Type B pancreatic cell (in vitro differentiated cells): ENCODE measurements at regions not wholly inside any gene's neighbourhood (a gene's known extent, or its start where the extent isn't known, plus 50 kb on each side); places are given as distances from the start of the nearest gene placed in this dataset.

Experiments
- DNase-seq: peaks from one replicate; pipeline ENCODE4 v3.0.0; 2021; ENCODE audit warnings: mixed read lengths; ENCODE audit not compliant: unreplicated experiment; ENCODE audit errors: extremely low spot score
- H3K27ac Mint-ChIP-seq: 2 replicates; pipeline ENCODE4 v1.8.0; 2021; ENCODE audit warnings: mild to moderate bottlenecking, mixed read lengths
- H3K27me3 Mint-ChIP-seq: 2 replicates; pipeline ENCODE4 v1.8.0; 2021; ENCODE audit warnings: mixed read lengths
- H3K36me3 Mint-ChIP-seq: 2 replicates; pipeline ENCODE4 v1.8.0; 2021; ENCODE audit warnings: mixed read lengths
- H3K4me1 Mint-ChIP-seq: one replicate; pipeline ENCODE4 v1.8.0; 2021; ENCODE audit warnings: mixed read lengths; ENCODE audit not compliant: unreplicated experiment
- H3K4me3 Mint-ChIP-seq: 2 replicates; pipeline ENCODE4 v1.8.0; 2021; ENCODE audit warnings: mild to moderate bottlenecking, mixed read lengths
- H3K9me3 Mint-ChIP-seq: 2 replicates; pipeline ENCODE4 v1.8.0; 2021; ENCODE audit warnings: mixed read lengths
- TF ChIP-seq, protein P1 (sequence below): fragments of 200-600 bp; sonication (generic); conservative IDR thresholded peaks from 2 replicates; pipeline ENCODE4 v1.5.0; 2021; ENCODE audit warnings: antibody characterized with exemption, mild to moderate bottlenecking

DNA sequence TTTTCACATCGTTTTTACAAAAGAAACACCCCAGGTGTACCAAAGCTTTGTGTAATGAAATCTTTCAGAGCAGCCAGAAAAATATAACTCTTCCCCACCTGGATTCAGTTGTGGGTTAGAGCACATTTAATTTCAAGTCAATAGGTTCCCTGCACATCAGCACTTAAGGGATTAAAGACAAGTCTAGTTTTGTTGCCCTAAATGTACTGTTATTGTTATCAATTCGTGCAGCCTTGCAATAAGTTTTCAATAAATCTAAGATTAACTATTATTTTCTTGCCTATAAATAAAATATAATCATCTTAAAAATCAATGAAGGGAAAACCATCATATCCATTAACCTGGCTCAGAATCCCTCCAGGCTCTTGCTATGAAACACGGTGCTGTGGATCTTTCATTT is 172.5 kb upstream of the CDIN1 start:
- no peak for DNase-seq
- no peak overlapping the region for H3K4me3 Mint-ChIP-seq
- TF ChIP-seq, protein P1, sequence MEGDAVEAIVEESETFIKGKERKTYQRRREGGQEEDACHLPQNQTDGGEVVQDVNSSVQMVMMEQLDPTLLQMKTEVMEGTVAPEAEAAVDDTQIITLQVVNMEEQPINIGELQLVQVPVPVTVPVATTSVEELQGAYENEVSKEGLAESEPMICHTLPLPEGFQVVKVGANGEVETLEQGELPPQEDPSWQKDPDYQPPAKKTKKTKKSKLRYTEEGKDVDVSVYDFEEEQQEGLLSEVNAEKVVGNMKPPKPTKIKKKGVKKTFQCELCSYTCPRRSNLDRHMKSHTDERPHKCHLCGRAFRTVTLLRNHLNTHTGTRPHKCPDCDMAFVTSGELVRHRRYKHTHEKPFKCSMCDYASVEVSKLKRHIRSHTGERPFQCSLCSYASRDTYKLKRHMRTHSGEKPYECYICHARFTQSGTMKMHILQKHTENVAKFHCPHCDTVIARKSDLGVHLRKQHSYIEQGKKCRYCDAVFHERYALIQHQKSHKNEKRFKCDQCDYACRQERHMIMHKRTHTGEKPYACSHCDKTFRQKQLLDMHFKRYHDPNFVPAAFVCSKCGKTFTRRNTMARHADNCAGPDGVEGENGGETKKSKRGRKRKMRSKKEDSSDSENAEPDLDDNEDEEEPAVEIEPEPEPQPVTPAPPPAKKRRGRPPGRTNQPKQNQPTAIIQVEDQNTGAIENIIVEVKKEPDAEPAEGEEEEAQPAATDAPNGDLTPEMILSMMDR: no peak
- H3K27me3 Mint-ChIP-seq: no peaks in the 10 kb centered on the region
- peaks cover 14% of the 10 kb centered on the region for H3K4me1 Mint-ChIP-seq
- H3K36me3 Mint-ChIP-seq: no peaks in the 10 kb centered on the region
- no peak overlapping the region for H3K27ac Mint-ChIP-seq
- H3K9me3 Mint-ChIP-seq: no peaks in the 10 kb centered on the region

DNA sequence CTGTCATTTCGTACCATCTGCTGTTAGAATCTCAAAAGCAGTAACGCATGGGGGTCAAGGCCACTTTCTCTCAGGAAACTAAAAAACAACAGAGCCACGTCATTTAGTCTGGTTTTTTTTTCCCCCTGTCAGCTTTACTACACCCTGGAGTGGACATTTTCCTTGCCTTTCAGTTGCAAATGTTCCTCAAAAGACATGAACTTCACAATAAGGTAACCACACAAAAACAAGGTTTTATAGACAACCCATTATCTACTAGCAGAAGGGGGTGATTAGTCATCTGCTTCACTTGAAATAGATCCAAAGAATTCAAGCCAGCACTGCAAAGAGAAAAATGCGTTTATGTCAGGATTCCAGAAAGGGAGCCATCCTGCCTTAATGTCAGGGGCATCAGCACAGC is 171.8 kb upstream of the CDIN1 start:
- H3K36me3 Mint-ChIP-seq: no peaks in the 10 kb centered on the region
- H3K27me3 Mint-ChIP-seq: no peaks in the 10 kb centered on the region
- no peaks in the 10 kb centered on the region for H3K9me3 Mint-ChIP-seq
- no peak for DNase-seq
- H3K4me1 Mint-ChIP-seq: peaks cover 14% of the 10 kb centered on the region
- H3K27ac Mint-ChIP-seq: no peak overlapping the region
- TF ChIP-seq, protein P1: no peak
- H3K4me3 Mint-ChIP-seq: no peak overlapping the region

DNA sequence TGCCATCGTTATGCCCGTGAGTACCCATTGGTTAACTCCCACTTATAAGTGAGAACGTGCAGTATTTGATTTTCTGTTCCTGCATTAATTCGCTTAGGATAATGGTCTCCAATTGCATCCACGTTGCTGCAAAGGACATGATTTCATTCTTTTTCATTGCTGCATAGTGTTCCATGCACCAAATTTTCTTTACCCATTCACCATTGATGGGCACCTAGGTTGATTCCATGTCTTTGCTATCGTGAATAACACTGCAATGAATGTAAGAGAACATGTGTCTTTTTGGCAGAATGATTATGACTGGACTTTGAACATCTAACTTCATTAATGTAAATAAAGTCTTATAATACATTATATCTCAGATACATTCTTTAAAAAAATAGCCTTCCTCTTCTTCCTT is 169.6 kb upstream of the CDIN1 start:
- TF ChIP-seq, protein P1: no peak
- no peaks in the 10 kb centered on the region for H3K36me3 Mint-ChIP-seq
- H3K4me3 Mint-ChIP-seq: no peak overlapping the region
- H3K9me3 Mint-ChIP-seq: no peaks in the 10 kb centered on the region
- no peaks in the 10 kb centered on the region for H3K27me3 Mint-ChIP-seq
- no peak overlapping the region for H3K27ac Mint-ChIP-seq
- DNase-seq: no peak
- peaks cover 16% of the 10 kb centered on the region for H3K4me1 Mint-ChIP-seq

DNA sequence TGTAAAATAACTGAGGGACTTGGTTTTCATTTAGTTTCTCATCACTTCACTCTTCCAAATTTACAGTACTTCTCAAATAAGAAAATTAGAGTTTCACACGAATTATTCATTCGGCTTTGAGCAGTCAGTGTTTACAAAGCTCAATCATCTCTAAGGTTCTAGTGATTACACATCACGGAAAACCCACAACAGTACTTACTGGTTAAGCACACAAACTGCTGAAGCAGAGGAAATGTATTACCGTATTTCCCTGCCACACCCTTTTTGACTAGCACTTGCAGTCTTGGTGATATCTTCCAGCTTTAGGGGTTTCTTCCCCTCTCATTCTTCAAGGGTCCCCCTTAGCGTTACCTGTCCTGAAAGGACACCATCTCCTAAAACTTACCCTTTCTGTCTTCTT is 164.8 kb upstream of the CDIN1 start:
- Mint-ChIP-seq H3K9me3 (peaks cover 3% of the 10 kb centered on the region), H3K4me3 (no peak overlapping the region), H3K27me3 (no peaks in the 10 kb centered on the region), H3K4me1 (peaks cover 5% of the 10 kb centered on the region), H3K36me3 (no peaks in the 10 kb centered on the region), H3K27ac (no peak overlapping the region)
- DNase-seq: no peak
- TF ChIP-seq, protein P1: no peak

DNA sequence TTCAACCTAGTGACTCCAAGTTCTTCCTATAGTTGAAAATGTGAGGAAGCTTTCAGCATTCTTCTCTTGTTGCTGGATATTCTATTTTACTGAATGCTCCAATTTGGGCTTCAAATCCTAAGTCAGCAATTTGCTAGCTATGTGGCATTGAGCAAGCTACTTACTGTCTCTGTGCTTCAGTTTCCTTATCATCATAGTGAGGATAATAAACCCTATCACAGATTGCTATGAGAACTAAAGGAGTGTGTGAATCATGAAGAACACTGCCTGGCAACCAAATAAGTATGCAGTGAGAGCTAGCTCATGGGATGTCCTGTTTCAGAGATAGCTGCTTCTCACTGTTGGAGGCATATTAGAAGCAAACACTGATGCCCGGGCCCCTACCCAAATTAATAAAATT is 163.8 kb upstream of the CDIN1 start:
- Mint-ChIP-seq H3K27ac (no peak overlapping the region), H3K27me3 (no peaks in the 10 kb centered on the region), H3K36me3 (no peaks in the 10 kb centered on the region), H3K9me3 (peaks cover 3% of the 10 kb centered on the region), H3K4me1 (peaks cover 5% of the 10 kb centered on the region), H3K4me3 (no peak overlapping the region)
- TF ChIP-seq, protein P1: no peak
- no peak for DNase-seq

DNA sequence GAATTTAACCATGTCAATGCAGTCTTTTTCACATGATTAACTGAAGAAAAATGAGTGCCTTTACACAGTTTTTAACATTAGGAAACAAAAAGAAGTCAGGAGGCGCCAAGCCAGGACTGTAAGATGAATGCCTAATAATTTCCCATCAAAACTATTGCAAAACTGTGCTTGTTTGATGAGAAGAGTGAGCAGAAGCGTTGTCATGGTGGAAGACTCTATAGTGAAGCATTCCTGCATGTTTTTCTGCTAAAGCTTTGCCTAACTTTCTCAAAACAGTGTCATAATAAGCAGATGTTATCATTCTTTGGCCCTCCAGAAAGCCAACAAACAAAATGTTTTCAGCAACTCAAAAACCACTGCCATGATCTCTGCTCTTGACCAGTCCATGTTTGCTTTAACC is 156.8 kb upstream of the CDIN1 start:
- no peak overlapping the region for H3K27ac Mint-ChIP-seq
- H3K4me3 Mint-ChIP-seq: no peak overlapping the region
- no peaks in the 10 kb centered on the region for H3K27me3 Mint-ChIP-seq
- no peak for DNase-seq
- H3K9me3 Mint-ChIP-seq: peaks cover 3% of the 10 kb centered on the region
- TF ChIP-seq, protein P1: no peak
- no peaks in the 10 kb centered on the region for H3K4me1 Mint-ChIP-seq
- H3K36me3 Mint-ChIP-seq: no peaks in the 10 kb centered on the region
